ENCODE measurements at regions not wholly inside any gene's neighbourhood (a gene's known extent, or its start where the extent isn't known, plus 50 kb on each side); places are given as distances from the start of the nearest gene placed in this dataset.

DNA sequence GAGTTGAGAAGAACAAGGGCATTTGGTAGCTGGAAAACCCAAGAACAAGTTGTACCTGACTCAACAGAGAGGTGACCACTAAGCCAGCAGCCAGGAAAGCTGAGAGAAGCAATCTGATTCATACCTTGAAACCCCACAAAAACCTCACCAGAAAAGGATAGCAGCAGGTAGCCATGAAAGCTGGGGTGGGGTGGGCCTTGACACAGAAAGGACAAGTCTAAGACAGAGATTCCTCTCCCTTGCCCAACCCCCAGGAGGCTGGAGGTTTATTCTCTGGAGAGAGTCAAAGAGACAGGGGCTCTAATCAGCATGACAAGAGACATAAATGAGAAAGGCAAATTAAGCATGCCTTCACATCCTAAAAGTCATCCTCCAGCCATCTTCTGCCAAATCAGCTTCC, 151.7 kb upstream of the DST start:
- Histone ChIP-seq H4K20me1 (ENCODE audit: insufficient read depth) (no peaks in the 10 kb centered on the region), H3K27ac (ENCODE audit: low read depth, low read length) (no peak overlapping the region), H3K9me2 (ENCODE audit: insufficient read depth) (no peaks in the 10 kb centered on the region)

More for the DNA sequence above, 151.7 kb upstream of the DST start:
- RAD21 ChIA-PET (ENCODE audit: low non-redundant PET in 1 of 2, low total read pairs in 2 of 2, uncharacterized antibody in 2 of 2, unreplicated experiment in 2 of 2) = no interaction called here
- POLR2A ChIA-PET = no interaction called here
- no peaks in the 10 kb centered on the region for H3K9me3 ChIP-seq (ENCODE audit: control insufficient read depth in 1 of 2, insufficient read depth in 1 of 2, low read depth in 1 of 2, low read length in 2 of 2)
- H2AFZ ChIP-seq (ENCODE audit: low read depth, low read length, poor library complexity, severe bottlenecking) = no peak overlapping the region
- intact Hi-C loops (cut with micrococcal nuclease) = no loop called here
- DNase-seq (ENCODE audit: low read depth, low spot score) (no peak), ATAC-seq (no peak)
- H3K27me3 ChIP-seq (ENCODE audit: insufficient read depth, low read length) = no peaks in the 10 kb centered on the region
- H3K36me3 ChIP-seq (ENCODE audit: control insufficient read depth in 1 of 2, insufficient read depth in 2 of 2, low read length in 2 of 2) = no peaks in the 10 kb centered on the region
- CTCF ChIA-PET = no interaction called here
- no TSS peak for BruUV-seq (replicated peaks)
- peaks cover 93% of the 10 kb centered on the region for H3K79me2 ChIP-seq (ENCODE audit: insufficient read depth, low read length)
- H3K4me3 ChIP-seq (replicated peaks in 1 of 2; ENCODE audit: low read depth in 1 of 2, low read length in 2 of 2) = no peak overlapping the region
- no peak overlapping the region for H3K4me2 ChIP-seq (ENCODE audit: low read length)
- TF ChIP-seq EZH2 (IDR thresholded peaks at IDR 0.05) = no peak
- TF ChIP-seq SP1 (IDR thresholded peaks at IDR 0.05; ENCODE audit: low read depth) = no peak
- TF ChIP-seq POLR2AphosphoS5 (IDR thresholded peaks at IDR 0.05; ENCODE audit: low read depth, low read length) = no peak
- no peak for TF ChIP-seq CEBPB (IDR thresholded peaks at IDR 0.05; ENCODE audit: low read depth)
- no peak for TF ChIP-seq JUND (IDR thresholded peaks at IDR 0.05)
- no peak for TF ChIP-seq ZFX (IDR thresholded peaks at IDR 0.05)
- TF ChIP-seq, protein P1, sequence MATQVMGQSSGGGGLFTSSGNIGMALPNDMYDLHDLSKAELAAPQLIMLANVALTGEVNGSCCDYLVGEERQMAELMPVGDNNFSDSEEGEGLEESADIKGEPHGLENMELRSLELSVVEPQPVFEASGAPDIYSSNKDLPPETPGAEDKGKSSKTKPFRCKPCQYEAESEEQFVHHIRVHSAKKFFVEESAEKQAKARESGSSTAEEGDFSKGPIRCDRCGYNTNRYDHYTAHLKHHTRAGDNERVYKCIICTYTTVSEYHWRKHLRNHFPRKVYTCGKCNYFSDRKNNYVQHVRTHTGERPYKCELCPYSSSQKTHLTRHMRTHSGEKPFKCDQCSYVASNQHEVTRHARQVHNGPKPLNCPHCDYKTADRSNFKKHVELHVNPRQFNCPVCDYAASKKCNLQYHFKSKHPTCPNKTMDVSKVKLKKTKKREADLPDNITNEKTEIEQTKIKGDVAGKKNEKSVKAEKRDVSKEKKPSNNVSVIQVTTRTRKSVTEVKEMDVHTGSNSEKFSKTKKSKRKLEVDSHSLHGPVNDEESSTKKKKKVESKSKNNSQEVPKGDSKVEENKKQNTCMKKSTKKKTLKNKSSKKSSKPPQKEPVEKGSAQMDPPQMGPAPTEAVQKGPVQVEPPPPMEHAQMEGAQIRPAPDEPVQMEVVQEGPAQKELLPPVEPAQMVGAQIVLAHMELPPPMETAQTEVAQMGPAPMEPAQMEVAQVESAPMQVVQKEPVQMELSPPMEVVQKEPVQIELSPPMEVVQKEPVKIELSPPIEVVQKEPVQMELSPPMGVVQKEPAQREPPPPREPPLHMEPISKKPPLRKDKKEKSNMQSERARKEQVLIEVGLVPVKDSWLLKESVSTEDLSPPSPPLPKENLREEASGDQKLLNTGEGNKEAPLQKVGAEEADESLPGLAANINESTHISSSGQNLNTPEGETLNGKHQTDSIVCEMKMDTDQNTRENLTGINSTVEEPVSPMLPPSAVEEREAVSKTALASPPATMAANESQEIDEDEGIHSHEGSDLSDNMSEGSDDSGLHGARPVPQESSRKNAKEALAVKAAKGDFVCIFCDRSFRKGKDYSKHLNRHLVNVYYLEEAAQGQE (IDR thresholded peaks at IDR 0.05; ENCODE audit: low read depth) = no peak
- TF ChIP-seq EZH2phosphoT487 (IDR thresholded peaks at IDR 0.05; ENCODE audit: borderline replicate concordance) = no peak
- no peak for TF ChIP-seq SIN3A (IDR thresholded peaks at IDR 0.05; ENCODE audit: low read depth)
- TF ChIP-seq, protein P2, sequence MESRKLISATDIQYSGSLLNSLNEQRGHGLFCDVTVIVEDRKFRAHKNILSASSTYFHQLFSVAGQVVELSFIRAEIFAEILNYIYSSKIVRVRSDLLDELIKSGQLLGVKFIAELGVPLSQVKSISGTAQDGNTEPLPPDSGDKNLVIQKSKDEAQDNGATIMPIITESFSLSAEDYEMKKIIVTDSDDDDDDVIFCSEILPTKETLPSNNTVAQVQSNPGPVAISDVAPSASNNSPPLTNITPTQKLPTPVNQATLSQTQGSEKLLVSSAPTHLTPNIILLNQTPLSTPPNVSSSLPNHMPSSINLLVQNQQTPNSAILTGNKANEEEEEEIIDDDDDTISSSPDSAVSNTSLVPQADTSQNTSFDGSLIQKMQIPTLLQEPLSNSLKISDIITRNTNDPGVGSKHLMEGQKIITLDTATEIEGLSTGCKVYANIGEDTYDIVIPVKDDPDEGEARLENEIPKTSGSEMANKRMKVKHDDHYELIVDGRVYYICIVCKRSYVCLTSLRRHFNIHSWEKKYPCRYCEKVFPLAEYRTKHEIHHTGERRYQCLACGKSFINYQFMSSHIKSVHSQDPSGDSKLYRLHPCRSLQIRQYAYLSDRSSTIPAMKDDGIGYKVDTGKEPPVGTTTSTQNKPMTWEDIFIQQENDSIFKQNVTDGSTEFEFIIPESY (IDR thresholded peaks at IDR 0.05; ENCODE audit: extremely low read depth, insufficient replicate concordance, low read length) = no peak
- TF ChIP-seq, protein P3, sequence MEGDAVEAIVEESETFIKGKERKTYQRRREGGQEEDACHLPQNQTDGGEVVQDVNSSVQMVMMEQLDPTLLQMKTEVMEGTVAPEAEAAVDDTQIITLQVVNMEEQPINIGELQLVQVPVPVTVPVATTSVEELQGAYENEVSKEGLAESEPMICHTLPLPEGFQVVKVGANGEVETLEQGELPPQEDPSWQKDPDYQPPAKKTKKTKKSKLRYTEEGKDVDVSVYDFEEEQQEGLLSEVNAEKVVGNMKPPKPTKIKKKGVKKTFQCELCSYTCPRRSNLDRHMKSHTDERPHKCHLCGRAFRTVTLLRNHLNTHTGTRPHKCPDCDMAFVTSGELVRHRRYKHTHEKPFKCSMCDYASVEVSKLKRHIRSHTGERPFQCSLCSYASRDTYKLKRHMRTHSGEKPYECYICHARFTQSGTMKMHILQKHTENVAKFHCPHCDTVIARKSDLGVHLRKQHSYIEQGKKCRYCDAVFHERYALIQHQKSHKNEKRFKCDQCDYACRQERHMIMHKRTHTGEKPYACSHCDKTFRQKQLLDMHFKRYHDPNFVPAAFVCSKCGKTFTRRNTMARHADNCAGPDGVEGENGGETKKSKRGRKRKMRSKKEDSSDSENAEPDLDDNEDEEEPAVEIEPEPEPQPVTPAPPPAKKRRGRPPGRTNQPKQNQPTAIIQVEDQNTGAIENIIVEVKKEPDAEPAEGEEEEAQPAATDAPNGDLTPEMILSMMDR (IDR thresholded peaks at IDR 0.05 in 2 of 3, conservative IDR thresholded peaks at IDR 0.05 in 1 of 3; ENCODE audit: borderline replicate concordance in 1 of 3, insufficient read depth in 1 of 3, low read depth in 2 of 3, low read length in 2 of 3) = no peak
- TF ChIP-seq EGR1 (IDR thresholded peaks at IDR 0.05; ENCODE audit: low read depth) = no peak
- TF ChIP-seq YY1 (IDR thresholded peaks at IDR 0.05; ENCODE audit: extremely low read depth, insufficient replicate concordance, low read depth, low read length) = no peak
- TF ChIP-seq, protein P4, sequence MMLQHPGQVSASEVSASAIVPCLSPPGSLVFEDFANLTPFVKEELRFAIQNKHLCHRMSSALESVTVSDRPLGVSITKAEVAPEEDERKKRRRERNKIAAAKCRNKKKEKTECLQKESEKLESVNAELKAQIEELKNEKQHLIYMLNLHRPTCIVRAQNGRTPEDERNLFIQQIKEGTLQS (IDR thresholded peaks at IDR 0.05) = no peak
- TF ChIP-seq CBX3 (IDR thresholded peaks at IDR 0.05; ENCODE audit: low read depth) = no peak
- TF ChIP-seq, protein P5, sequence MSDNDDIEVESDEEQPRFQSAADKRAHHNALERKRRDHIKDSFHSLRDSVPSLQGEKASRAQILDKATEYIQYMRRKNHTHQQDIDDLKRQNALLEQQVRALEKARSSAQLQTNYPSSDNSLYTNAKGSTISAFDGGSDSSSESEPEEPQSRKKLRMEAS (IDR thresholded peaks at IDR 0.05) = no peak
- TF ChIP-seq TCF7L2 (IDR thresholded peaks at IDR 0.05; ENCODE audit: borderline replicate concordance, extremely low read depth, insufficient read depth, insufficient read length) = no peak
- TF ChIP-seq ELF1 (IDR thresholded peaks at IDR 0.05; ENCODE audit: borderline replicate concordance, low read depth) = no peak
- TF ChIP-seq FOSL1 (IDR thresholded peaks at IDR 0.05; ENCODE audit: low read depth) = no peak
- TF ChIP-seq RAD21 (IDR thresholded peaks at IDR 0.05; ENCODE audit: low read depth) = no peak
- H3K9ac ChIP-seq (ENCODE audit: low read length) = no peak overlapping the region
- H3K4me1 ChIP-seq (ENCODE audit: control insufficient read depth in 1 of 2, insufficient read depth in 2 of 2, low read length in 2 of 2) = peaks cover 24 to 31% of the 10 kb centered on the region in 2 experiments
